ENCODE measurements at regions not wholly inside any gene's neighbourhood (a gene's known extent, or its start where the extent isn't known, plus 50 kb on each side); places are given as distances from the start of the nearest gene placed in this dataset.

DNA sequence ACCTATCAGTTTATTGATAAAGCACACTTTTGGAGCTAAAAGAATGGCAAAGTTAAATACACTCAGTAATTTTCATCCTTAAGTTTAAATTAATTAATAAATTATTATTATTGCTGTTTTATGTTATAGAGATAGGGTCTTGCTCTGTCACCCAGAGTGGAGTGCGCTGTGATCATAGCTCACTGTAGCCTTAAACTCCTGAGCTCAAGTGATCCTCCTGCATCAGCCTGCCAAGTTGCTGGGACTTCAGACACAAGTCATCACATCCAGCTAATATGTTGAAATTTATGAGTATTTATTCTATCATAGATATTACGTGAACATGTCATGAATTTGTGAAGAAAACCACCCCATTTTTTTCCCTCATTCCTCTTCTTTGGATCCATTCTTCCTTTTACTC, 64.2 kb downstream of the GJA1 start:
- no peak for DNase-seq (ENCODE audit: extremely low read depth, low read depth)

DNA sequence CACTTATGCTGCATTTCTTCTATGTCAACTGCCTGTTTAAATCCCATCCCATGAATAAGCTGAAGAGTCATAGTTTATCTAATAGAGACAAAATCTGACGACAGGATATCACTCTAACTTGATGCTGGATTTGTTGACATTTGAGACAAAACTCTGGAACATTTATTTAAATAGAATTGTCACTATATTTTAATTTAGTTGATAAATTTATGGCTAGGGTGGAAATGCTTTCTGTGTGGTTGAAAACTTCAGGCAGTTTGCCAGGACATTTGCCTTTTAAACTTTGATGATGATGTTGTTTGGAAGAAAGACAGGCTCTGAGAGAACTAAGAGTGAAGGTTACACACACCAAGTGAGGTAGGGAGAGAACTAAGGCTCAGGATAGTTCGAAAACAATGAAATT, 68.1 kb downstream of the GJA1 start:
- peak; percentile 18 for DNase-seq (ENCODE audit: extremely low read depth, low read depth)

DNA sequence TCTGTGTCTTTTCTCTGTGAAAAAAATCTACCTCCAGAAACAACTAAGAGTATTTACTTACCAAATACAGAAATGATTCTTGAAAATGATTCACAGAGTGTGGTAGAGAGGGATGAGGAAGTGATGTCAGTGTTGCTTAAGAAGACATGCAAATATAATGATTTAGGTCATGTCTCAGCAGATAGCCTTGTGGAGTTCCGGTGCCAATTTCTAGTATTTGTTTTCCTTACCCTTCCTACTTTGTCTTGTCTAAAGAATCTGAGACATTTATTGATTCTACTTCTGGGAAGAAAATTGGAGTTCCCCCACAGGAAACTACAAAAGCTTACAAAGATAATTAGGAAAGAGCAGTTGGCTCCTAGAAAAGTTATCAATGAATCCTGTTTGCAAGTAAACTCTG, 68.8 kb downstream of the GJA1 start:
- DNase-seq (ENCODE audit: extremely low read depth, low read depth), result peak; percentile 59

DNA sequence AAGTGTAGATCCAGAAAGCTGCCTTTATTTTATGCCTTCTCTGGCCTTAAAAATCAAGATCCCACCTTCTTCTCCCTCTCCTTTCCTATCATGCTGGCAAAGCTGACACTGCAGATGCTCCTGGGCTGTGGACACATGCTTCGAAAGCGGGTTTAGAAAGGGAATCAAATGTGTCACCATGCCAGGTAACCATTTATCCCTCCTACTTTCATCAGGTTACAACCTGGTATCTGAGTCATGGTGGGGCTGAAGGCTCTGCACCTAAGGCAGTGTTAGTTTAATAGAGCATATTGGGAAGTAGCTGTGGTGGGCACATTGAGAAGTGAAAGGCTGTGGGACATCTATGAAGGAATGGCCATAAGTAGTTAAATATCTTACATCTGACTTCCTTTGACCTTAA, 69.8 kb downstream of the GJA1 start:
- DNase-seq (ENCODE audit: extremely low read depth, low read depth), result no peak

DNA sequence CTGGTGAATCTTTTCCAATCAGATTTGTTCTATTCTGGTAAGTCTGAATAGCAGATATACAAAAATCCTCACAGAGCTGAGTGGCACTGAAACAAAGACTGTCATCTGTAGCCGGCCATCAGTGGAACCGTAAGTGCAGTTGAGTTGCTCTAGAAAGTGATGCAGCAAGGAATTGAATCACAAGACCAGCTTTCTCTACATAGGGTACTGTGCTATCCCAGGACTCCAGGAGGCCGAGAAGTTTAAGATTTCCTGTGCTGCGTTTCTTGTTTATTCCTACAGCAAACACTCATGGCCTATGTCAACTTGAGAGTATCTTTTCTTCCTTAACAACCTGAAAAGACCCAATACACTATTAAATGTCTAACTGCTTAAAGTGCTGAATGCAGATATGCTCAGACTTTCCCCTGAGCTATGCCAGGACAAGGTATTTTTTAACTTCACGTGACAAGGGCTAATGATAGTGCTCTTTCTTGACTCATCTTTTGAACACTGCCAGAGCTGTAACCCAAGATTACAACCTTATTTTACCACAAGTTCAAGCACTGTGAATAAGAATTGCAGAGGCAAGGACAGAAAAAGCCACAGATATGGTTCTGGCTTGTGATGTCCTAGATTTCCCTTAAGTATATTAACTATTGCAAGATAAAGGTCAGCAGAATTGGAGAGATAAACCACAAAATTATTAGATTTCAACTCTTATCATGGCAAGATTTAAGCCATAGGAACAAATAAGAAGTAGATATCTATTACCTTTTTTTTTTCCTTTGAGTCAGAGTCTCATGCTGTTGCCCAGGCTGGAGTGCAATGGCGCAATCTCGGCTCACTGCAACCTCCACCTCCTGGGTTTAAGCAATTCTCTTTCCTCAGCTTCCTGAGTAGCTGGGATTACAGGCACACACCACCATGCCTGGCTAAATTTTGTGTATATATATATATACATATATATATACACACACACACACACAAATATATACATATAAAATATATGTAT, 71.6 kb downstream of the GJA1 start:
- DNase-seq (ENCODE audit: extremely low read depth, low read depth), result no peak

DNA sequence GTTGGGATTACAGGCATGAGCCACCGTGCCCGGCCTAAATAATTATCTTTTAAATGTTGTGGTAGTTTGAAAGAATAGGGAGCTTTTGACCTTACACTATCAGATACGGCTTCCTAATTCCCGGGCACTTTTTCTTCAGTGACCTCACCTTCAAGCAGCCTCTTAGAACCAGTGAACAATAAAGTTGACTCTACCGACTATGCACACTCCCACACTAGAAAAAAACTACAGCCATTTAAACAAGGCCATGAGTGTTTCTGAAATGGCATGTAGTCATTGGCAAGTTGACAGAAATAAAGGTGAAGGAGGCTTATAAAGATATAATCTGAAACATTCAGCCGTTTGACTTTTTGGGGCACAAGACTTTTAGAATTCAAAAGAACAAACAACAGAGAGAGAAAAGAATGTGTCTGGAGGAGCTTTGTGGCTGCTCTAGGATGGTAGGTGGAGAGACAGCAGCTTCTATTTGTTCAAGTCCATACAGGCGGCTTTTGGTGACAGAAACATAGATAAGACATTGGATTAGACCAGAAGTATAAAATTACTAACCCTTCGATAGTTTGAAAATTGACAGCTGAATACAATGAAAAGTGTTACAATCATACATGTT, 75.2 kb downstream of the GJA1 start:
- no peak for DNase-seq (ENCODE audit: extremely low read depth, low read depth)

DNA sequence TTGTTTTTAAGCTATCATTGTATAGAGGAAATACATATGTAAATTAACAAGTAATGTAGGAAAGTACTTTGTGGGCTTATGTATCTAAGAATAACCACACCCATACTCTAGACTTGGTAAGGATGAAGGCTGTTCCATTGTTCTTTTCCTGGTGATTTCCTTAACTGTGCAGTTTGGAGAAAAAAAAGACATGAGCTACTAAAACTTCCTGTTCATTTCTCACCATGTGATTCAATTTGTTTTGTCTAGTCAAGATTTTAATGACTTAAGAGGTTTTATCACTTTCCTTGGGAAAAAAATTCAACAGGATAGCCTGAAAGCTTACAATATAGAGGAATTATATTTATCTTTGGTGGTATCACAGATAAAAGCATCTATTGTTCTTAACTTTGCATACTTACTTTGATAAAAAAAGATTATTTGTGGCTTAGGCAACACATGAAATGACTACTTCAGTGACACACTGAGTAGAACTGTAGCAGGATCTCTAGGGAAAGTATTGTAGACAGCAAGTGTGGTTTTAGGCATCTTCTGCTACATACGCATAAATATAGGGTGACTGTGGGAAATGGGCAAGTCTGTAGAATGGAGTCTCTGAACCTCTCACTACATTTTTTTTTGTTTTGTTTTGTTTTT, 80.3 kb downstream of the GJA1 start:
- no peak for DNase-seq (ENCODE audit: extremely low read depth, low read depth)

DNA sequence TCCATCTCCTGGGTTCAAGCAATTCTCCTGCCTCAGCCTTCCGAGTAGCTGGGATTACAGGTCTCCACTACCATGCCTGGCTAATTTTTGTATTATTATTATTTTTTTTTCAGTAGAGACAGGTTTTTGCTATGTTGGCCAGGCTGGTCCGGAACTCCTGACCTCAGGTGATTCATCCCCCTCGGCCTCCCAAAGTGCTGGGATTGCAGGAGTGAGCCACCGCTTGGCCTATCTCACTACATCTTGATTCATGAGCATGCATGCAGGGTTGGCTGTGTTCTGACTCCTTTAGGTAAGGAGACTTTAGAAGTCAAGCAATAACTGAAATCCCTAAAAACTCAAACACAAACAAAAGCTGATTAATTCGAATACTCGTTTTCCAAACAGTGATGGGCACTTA, 80.9 kb downstream of the GJA1 start:
- no peak for DNase-seq (ENCODE audit: extremely low read depth, low read depth)

DNA sequence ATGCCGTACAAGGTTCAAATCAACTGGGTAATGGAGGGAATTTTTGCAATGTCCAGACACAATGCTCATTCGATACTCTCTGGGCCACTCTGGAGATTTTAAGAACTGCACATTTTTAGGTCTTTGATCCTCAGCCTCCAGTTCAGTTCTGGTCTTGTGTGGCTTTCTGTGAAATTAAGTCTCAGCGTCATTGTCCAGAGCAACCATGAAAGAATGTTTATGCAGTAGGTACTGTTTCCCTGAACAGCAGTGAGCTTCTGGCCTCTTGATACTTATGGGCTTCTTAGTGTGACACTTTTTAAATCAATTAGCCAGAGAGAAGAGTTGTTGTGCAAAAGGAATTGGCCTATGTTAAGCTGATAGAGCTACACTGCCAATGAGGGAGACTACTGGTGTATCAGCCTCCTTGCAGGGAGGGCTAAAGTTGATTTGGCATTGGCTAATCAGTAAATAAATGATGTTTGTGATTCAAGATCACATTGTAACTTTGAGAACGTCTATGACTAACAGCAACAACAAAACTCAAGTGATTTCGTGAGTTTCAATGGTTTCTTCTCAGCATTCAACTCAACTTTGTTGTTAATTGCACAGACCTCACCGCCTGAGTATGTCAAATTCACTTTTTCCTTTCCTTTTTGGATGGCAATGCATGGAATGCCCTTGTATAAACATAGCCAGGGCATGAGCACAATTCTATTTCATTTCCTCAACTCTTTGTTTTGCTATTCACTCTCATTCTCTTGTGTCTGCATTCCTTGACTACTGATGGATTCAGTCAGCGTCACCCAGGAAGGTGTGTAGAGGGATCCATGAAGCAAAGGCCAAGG, 85.1 kb downstream of the GJA1 start:
- no peak for DNase-seq (ENCODE audit: extremely low read depth, low read depth)

DNA sequence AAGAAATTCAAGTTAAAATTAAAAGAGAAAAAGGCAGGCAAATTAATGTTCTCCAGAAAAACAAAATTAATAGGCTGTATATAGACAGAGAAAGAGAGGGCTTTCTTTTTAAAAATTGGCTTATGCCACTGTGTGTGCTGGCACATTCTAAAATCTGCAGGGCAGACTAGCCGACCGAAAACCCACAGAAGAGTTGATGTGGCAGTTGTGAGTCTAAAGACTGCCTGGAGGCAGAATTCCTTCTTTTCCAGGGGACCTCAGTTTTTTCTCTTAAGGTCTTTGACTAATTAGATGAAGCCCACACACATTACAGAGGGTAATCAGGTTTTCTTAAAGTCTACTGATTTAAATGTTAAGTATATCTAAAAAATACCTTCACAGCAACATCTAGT, 85.7 kb downstream of the GJA1 start:
- DNase-seq (ENCODE audit: extremely low read depth, low read depth), result no peak

DNA sequence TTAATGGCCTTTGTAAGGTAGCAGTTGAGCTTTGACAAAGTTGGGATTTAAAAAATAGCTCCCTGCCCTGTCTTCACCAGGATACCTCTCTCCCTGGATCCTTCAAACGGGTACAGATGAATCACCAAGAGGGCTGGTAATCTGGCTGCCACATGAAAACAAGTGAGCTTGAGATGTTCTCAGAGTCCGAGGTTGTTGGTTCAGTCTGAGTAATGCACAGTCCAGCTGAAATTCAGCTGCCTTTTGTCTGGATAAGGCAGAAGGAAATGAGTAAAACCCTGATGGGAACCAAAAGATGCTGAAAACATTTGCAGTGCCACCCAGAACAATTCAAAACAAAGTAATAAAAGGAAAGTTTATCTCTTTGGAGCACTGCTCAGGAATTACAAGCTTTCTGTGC, 86.8 kb downstream of the GJA1 start:
- DNase-seq (ENCODE audit: extremely low read depth, low read depth), result no peak

DNA sequence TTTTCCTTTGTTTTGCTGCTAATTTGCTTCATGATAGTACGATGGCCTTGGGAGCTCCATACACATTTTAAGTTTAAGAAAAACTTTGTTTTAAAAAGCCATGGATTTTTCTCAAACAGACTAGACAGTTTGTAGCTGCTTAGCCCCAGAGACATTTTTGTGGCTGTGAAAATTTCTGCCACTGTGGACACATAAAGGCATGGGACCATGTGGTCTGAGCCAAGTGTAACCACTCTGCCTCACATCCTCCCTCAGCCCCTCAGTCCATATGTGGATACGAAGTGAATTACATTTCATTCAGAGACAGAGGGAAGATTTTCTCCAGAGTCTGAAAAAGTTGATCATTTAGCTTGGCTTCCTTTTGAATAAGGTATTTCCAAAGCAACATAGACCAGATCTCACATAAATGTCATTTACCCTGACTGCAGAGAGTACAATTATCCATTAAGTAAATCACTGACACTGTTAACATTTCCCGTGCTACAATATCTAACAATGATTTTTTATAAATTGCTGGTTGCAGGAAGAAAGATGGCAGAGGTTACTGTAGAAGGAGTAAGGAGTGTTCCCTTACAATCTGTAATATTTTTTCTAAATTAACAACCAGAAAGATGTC, 87.4 kb downstream of the GJA1 start:
- no peak for DNase-seq (ENCODE audit: extremely low read depth, low read depth)

DNA sequence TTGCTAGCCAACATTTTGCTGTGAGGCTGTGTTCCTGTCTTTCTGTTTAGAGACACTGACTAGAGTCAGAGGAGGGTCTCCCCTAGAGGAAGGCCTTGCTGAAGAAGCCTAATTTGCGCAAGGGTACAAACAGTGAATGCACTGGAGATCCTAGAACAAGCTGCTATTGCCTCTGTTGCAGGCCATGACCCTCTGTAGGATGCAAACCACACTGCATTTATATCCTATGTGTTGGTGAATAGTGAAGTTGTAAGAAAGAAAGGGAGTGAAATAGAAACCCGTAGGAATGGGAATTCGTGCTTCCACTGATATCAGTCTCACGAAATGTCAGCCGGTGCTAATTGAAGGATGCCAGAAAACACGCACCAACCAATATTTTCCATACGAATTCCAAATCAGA, 88.2 kb downstream of the GJA1 start:
- no peak for DNase-seq (ENCODE audit: extremely low read depth, low read depth)

DNA sequence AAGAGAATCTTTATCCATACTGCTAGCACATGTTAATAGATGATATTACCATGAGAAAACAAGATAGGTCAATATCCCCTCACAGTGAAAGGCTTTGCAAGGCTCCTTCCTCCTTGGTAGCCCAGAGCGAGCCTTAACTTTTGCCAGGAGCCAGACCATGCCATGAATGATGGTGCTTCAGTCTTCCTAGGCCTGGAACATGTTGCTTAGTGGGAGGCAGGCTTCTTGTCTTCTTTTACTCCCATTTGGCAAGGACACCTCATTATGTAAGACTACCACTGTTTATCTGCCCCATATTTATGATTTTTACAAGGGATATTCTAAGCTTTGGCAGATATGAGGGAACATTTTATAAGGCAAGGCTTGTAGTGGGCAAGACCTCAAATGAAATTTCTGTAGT, 90.8 kb downstream of the GJA1 start:
- DNase-seq (ENCODE audit: extremely low read depth, low read depth), result no peak

DNA sequence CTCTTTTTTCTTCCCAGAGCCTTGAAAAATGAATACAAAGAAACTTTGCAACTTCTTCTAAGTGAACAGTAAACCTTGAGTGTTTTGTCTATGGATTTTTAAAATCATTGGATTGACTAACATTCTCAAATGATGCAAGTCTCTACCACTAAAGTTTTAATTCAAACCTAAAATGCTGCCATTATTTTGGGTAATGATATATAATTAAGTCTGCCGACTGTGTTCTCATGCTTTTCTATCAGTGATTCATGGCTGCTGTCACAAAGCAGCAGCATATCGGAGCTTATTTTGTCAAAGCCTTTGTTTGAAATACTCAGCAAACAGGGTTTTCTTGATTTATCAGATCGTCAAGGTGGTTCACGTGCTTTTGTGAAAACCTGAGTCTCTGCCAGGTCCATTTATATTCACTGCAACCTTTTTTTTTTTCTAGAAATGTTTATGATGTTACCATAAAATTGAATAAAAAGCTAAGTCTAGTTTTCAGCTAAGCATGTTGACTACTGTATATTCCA, 96.3 kb downstream of the GJA1 start:
- no peak for DNase-seq (ENCODE audit: extremely low read depth, low read depth)

DNA sequence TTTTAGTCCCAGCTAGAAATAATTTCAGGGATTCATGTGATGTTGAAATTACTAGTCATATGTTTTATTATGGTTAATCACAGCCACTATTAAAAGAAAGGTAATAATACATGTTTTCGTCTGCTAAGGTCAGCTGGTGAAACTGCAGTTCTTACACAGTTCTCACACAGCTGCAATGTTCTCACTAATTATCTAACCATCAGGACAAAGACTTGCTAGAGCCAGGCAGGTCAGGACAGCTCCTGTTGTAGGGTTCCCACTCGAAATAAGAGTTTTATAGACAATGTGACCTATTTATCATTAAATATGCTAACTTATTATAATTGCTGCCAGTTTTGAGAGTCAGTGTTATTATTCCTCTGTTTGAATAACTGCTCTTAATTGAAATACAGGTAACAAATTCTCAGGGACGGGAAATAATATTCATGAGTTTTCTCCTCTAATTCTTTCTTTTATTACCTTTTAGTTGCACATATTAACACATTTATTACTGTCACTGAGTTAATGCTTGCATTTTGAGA, 97.9 kb downstream of the GJA1 start:
- DNase-seq (ENCODE audit: extremely low read depth, low read depth), result no peak

DNA sequence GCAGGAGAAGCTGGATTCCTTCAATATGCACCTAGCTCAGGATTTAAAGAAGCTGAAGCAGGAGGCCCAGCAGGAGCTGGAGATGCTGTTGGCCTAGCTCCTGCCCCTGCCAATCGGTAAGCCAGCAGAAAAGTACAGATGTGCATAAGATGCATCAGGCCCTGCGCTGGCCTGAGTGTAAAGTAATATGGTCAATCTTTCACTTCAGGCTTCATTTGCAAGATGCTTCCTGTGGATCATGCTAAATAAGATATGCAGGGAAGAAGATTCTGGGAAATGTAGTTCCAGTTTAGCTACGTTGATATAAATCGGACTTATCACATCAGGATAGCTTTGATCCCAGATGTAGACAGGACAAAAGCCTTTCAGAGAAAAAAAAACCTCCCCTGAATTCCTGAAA, 100.3 kb downstream of the GJA1 start:
- DNase-seq (ENCODE audit: extremely low read depth, low read depth), result no peak

DNA sequence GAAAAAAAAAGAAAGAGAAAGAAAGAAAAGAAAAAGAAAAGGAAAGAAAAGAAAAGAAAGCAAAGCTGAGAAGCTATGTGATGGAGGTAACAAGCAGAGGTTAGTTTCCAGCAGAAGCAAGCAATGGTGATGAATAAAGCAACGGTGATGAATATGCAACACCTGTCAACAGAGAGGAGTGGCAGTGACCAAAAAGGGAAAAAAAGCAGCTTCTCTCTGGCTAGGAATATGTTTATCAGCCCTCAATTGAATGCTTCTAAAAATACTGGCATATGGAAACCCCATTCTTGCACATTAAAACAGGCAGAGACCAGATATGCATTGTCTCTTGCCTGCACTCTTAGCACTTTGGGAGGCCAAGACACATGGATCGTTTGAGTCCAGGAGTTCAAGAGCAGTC, 100.9 kb downstream of the GJA1 start:
- DNase-seq (ENCODE audit: extremely low read depth, low read depth), result no peak

DNA sequence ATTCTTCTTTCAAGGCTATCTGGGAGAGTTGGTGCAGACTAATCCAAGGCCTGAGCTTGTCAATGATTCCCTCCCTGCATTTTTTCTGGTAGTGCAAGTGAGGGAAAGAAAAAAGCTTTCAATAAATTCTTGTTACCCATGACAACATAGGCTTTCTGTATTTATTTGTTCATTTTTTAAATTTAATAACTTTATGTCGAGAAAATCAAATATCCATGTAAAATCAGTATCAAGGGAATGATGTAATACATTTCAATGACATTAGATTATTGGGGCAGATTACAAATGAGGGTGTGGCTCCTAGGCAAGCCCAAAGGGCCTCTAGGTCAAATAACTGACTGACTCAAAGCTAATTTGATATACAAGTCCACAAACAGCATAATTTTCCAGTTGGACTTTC, 104.0 kb downstream of the GJA1 start:
- no peak for DNase-seq (ENCODE audit: extremely low read depth, low read depth)

DNA sequence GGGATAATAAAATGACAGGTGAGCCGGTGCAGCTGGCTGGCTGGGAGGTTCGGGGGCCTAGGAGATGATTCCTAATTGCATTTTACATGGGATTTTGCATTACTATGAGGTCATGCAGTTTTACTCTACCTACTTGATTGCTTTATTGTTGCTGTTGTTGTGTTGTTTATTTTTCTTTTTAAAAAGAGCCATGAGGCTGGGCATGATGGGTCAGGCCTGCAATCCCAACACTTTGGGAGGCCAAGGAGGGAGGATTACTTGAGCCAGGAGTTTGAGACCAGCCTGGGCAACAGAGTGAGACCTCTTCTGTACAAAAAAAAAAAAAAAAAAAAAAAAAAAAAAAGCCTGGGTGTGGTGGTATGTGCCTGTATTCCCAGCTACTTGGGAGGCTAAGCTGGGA, 104.8 kb downstream of the GJA1 start:
- DNase-seq (ENCODE audit: extremely low read depth, low read depth), result no peak

Data from NCI-H460 (cell line).